ENCODE measurements at regions not wholly inside any gene's neighbourhood (a gene's known extent, or its start where the extent isn't known, plus 50 kb on each side); places are given as distances from the start of the nearest gene placed in this dataset.
A peak's percentile ranks its signal among the peaks of the same experiment; 100 is the strongest.

GRCh38 chr6:156710479-156710878 is 66.7 kb upstream of the ARID1B start:
- Histone ChIP-seq H2BK15ac (ENCODE audit: low read depth, poor library complexity, severe bottlenecking) (no peak overlapping the region), H3K27ac (ENCODE audit: low read length, poor library complexity, severe bottlenecking) (no peak overlapping the region), H2BK120ac (ENCODE audit: low read depth, low read length) (no peak overlapping the region), H2AFZ (ENCODE audit: low read depth, low read length) (no peak overlapping the region), H3K27me3 (ENCODE audit: control insufficient read depth in 1 of 2, insufficient read depth in 1 of 2, low read length in 2 of 2) (no peaks in the 10 kb centered on the region), H3K9ac (ENCODE audit: low read length) (no peak overlapping the region), H3K4me2 (ENCODE audit: low read length, poor library complexity, severe bottlenecking) (no peak overlapping the region), H3K23ac (ENCODE audit: low read length in 2 of 2) (no peak overlapping the region), H3K18ac (ENCODE audit: low read depth in 1 of 2, low read length in 2 of 2) (no peak overlapping the region), H4K91ac (ENCODE audit: low read length) (no peak overlapping the region), H3K14ac (ENCODE audit: low read length in 2 of 2) (no peak overlapping the region), H4K8ac (ENCODE audit: low read length) (no peak overlapping the region), H3K4me1 (ENCODE audit: control insufficient read depth, insufficient read depth, low read depth, low read length) (no peaks in the 10 kb centered on the region), H3K4me3 (ENCODE audit: insufficient read depth in 1 of 2, low read depth in 1 of 2, low read length in 2 of 2) (no peak overlapping the region), H3K79me1 (replicated peaks; ENCODE audit: low read length, poor library complexity, severe bottlenecking) (no peaks in the 10 kb centered on the region), H3K36me3 (ENCODE audit: control insufficient read depth in 1 of 2, insufficient read depth in 2 of 2, low read depth in 1 of 2, low read length in 2 of 2) (no peaks in the 10 kb centered on the region), H2AK5ac (ENCODE audit: low read length, severe bottlenecking) (no peak overlapping the region), H2BK5ac (ENCODE audit: low read depth, low read length, poor library complexity, severe bottlenecking) (no peak overlapping the region), H2BK12ac (ENCODE audit: low read length in 2 of 2) (no peak overlapping the region), H3K4ac (ENCODE audit: low read depth in 1 of 2, low read length in 2 of 2) (no peak overlapping the region), H3K9me3 (ENCODE audit: control insufficient read depth, low read length) (no peaks in the 10 kb centered on the region)
- peak; percentile 14 for DNase-seq
- 100% methylated on average over 2 of the region's 4 CpGs for WGBS

- Histone ChIP-seq H3K27me3 (ENCODE audit: control insufficient read depth in 1 of 2, insufficient read depth in 1 of 2, low read length in 2 of 2) (no peaks in the 10 kb centered on the region), H3K18ac (ENCODE audit: low read depth in 1 of 2, low read length in 2 of 2) (no peak overlapping the region), H3K79me1 (replicated peaks; ENCODE audit: low read length, poor library complexity, severe bottlenecking) (no peaks in the 10 kb centered on the region), H3K9ac (ENCODE audit: low read length) (no peak overlapping the region), H3K4me3 (ENCODE audit: insufficient read depth in 1 of 2, low read depth in 1 of 2, low read length in 2 of 2) (no peak overlapping the region), H2BK12ac (ENCODE audit: low read length in 2 of 2) (no peak overlapping the region), H2AFZ (ENCODE audit: low read depth, low read length) (no peak overlapping the region), H2AK5ac (ENCODE audit: low read length, severe bottlenecking) (no peak overlapping the region), H2BK5ac (ENCODE audit: low read depth, low read length, poor library complexity, severe bottlenecking) (no peak overlapping the region), H3K14ac (ENCODE audit: low read length in 2 of 2) (no peak overlapping the region), H3K27ac (ENCODE audit: low read length, poor library complexity, severe bottlenecking) (no peak overlapping the region), H3K4me1 (ENCODE audit: control insufficient read depth, insufficient read depth, low read depth, low read length) (no peaks in the 10 kb centered on the region), H3K4ac (ENCODE audit: low read depth in 1 of 2, low read length in 2 of 2) (no peak overlapping the region), H3K23ac (ENCODE audit: low read length in 2 of 2) (no peak overlapping the region), H4K8ac (ENCODE audit: low read length) (no peak overlapping the region), H4K91ac (ENCODE audit: low read length) (no peak overlapping the region), H3K9me3 (ENCODE audit: control insufficient read depth, low read length) (no peaks in the 10 kb centered on the region), H2BK120ac (ENCODE audit: low read depth, low read length) (no peak overlapping the region), H3K36me3 (ENCODE audit: control insufficient read depth in 1 of 2, insufficient read depth in 2 of 2, low read depth in 1 of 2, low read length in 2 of 2) (no peaks in the 10 kb centered on the region), H3K4me2 (ENCODE audit: low read length, poor library complexity, severe bottlenecking) (no peak overlapping the region), H2BK15ac (ENCODE audit: low read depth, poor library complexity, severe bottlenecking) (no peak overlapping the region)
- no peak for DNase-seq
- 89% methylated on average over 3 of the region's 3 CpGs for WGBS
These were observed 69.4 kb upstream of the ARID1B start for GRCh38 chr6:156707818-156708217.

DNA sequence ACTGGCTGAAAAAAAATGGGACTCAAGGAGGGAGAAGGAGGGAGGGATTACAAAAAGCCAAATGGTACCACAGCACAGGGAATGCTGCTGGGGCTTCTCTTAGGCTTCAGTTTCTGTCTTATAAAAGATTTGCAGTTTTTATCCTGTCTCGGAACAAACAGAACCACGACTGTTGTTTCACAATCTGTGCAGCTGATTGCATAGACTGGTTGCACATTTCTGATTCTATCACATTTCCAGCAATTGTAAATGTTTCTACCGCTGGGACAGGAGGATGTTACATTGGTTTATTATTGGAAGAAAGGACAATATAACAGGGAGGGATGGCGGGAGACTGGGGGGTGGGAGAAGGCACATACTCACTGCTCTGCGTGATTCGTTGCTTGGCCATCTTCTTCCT is 73.5 kb upstream of the ARID1B start:
- Histone ChIP-seq H3K4me3 (ENCODE audit: insufficient read depth in 1 of 2, low read depth in 1 of 2, low read length in 2 of 2) (no peak overlapping the region), H3K4me1 (ENCODE audit: control insufficient read depth, insufficient read depth, low read depth, low read length) (peaks cover 1% of the 10 kb centered on the region), H3K18ac (ENCODE audit: low read depth in 1 of 2, low read length in 2 of 2) (no peak overlapping the region), H2AFZ (ENCODE audit: low read depth, low read length) (no peak overlapping the region), H2BK12ac (ENCODE audit: low read length in 2 of 2) (no peak overlapping the region), H3K36me3 (ENCODE audit: control insufficient read depth in 1 of 2, insufficient read depth in 2 of 2, low read depth in 1 of 2, low read length in 2 of 2) (no peaks in the 10 kb centered on the region), H3K9ac (ENCODE audit: low read length) (peak overlapping the region; percentile 42), H3K27me3 (ENCODE audit: control insufficient read depth in 1 of 2, insufficient read depth in 1 of 2, low read length in 2 of 2) (no peaks in the 10 kb centered on the region), H2BK120ac (ENCODE audit: low read depth, low read length) (no peak overlapping the region), H2BK5ac (ENCODE audit: low read depth, low read length, poor library complexity, severe bottlenecking) (no peak overlapping the region), H3K4ac (ENCODE audit: low read depth in 1 of 2, low read length in 2 of 2) (no peak overlapping the region), H4K91ac (ENCODE audit: low read length) (no peak overlapping the region), H2BK15ac (ENCODE audit: low read depth, poor library complexity, severe bottlenecking) (no peak overlapping the region), H3K27ac (ENCODE audit: low read length, poor library complexity, severe bottlenecking) (no peak overlapping the region), H4K8ac (ENCODE audit: low read length) (no peak overlapping the region), H3K14ac (ENCODE audit: low read length in 2 of 2) (no peak overlapping the region), H2AK5ac (ENCODE audit: low read length, severe bottlenecking) (no peak overlapping the region), H3K23ac (ENCODE audit: low read length in 2 of 2) (no peak overlapping the region), H3K4me2 (ENCODE audit: low read length, poor library complexity, severe bottlenecking) (no peak overlapping the region), H3K79me1 (replicated peaks; ENCODE audit: low read length, poor library complexity, severe bottlenecking) (no peaks in the 10 kb centered on the region), H3K9me3 (ENCODE audit: control insufficient read depth, low read length) (no peaks in the 10 kb centered on the region)
- WGBS, result 89% methylated on average over 6 of the region's 6 CpGs
- no peak for DNase-seq

DNA sequence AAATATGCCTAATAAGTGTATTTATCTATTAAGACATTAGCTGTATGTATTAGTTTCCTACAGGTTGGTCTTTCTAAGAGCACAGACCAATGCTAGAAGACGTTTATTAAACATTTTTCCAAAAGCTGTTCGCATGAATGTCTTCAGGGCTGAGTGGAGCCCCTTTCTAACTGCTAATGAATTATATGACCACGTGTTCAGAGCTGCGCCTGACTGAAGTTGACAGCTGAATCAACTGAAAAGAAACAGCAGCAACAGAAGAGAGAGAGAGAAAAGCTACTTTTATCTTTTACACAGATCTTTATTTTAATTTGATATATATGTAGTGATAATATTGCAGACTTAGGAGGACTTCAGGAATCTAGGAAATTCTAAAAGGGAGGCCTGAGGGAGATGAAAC is 75.2 kb upstream of the ARID1B start:
- Histone ChIP-seq H3K4ac (ENCODE audit: low read depth in 1 of 2, low read length in 2 of 2) (no peak overlapping the region), H2BK120ac (ENCODE audit: low read depth, low read length) (no peak overlapping the region), H4K91ac (ENCODE audit: low read length) (no peak overlapping the region), H3K23ac (ENCODE audit: low read length in 2 of 2) (no peak overlapping the region), H2AFZ (ENCODE audit: low read depth, low read length) (no peak overlapping the region), H3K27ac (ENCODE audit: low read length, poor library complexity, severe bottlenecking) (no peak overlapping the region), H3K79me1 (replicated peaks; ENCODE audit: low read length, poor library complexity, severe bottlenecking) (no peaks in the 10 kb centered on the region), H3K18ac (ENCODE audit: low read depth in 1 of 2, low read length in 2 of 2) (no peak overlapping the region), H3K9me3 (ENCODE audit: control insufficient read depth, low read length) (no peaks in the 10 kb centered on the region), H3K27me3 (ENCODE audit: control insufficient read depth in 1 of 2, insufficient read depth in 1 of 2, low read length in 2 of 2) (no peaks in the 10 kb centered on the region), H2BK5ac (ENCODE audit: low read depth, low read length, poor library complexity, severe bottlenecking) (no peak overlapping the region), H3K4me3 (ENCODE audit: insufficient read depth in 1 of 2, low read depth in 1 of 2, low read length in 2 of 2) (no peak overlapping the region), H2BK12ac (ENCODE audit: low read length in 2 of 2) (no peak overlapping the region), H4K8ac (ENCODE audit: low read length) (no peak overlapping the region), H3K9ac (ENCODE audit: low read length) (no peak overlapping the region), H3K14ac (ENCODE audit: low read length in 2 of 2) (no peak overlapping the region), H3K4me1 (ENCODE audit: control insufficient read depth, insufficient read depth, low read depth, low read length) (peaks cover 1% of the 10 kb centered on the region), H3K4me2 (ENCODE audit: low read length, poor library complexity, severe bottlenecking) (no peak overlapping the region), H2BK15ac (ENCODE audit: low read depth, poor library complexity, severe bottlenecking) (no peak overlapping the region), H3K36me3 (ENCODE audit: control insufficient read depth in 1 of 2, insufficient read depth in 2 of 2, low read depth in 1 of 2, low read length in 2 of 2) (no peaks in the 10 kb centered on the region), H2AK5ac (ENCODE audit: low read length, severe bottlenecking) (no peak overlapping the region)
- 75% methylated on average over 2 of the region's 4 CpGs for WGBS
- no peak for DNase-seq
